ENCODE measurements at regions not wholly inside any gene's neighbourhood (a gene's known extent, or its start where the extent isn't known, plus 50 kb on each side); places are given as distances from the start of the nearest gene placed in this dataset.

GRCh38 chr13:76383676-76384461 lies 502.3 kb downstream of the KCTD12 start:
- Histone ChIP-seq H3K4me3 (ENCODE audit: low read depth, low read length, poor library complexity, severe bottlenecking) (no peak overlapping the region), H3K27me3 (replicated peaks; ENCODE audit: insufficient read depth, low read depth, low read length, poor library complexity) (no peaks in the 10 kb centered on the region), H3K36me3 (ENCODE audit: insufficient read depth, low read length, poor library complexity, severe bottlenecking) (no peaks in the 10 kb centered on the region), H3K9me3 (ENCODE audit: low read depth, low read length, poor library complexity, severe bottlenecking) (no peaks in the 10 kb centered on the region), H3K27ac (ENCODE audit: low read depth, low read length, poor library complexity, severe bottlenecking) (no peak overlapping the region), H3K4me1 (ENCODE audit: insufficient read depth, low read length, poor library complexity, severe bottlenecking) (no peaks in the 10 kb centered on the region)
- ChIA-PET CTCF (no interaction called here), POLR2A (ENCODE audit: low non-redundant PET) (no interaction called here)
- intact Hi-C loops (cut with micrococcal nuclease; ENCODE audit: unreplicated experiment) = no loop called here
- no peak for DNase-seq (ENCODE audit: low spot score)
- TF ChIP-seq EZH2 (IDR thresholded peaks at IDR 0.05; ENCODE audit: borderline replicate concordance, low read depth, low read length, poor library complexity, severe bottlenecking) (no peak), CTCF (conservative IDR thresholded peaks at IDR 0.05; ENCODE audit: low read depth, low read length) (no peak)
- BruUV-seq (replicated peaks) = no TSS peak

DNA sequence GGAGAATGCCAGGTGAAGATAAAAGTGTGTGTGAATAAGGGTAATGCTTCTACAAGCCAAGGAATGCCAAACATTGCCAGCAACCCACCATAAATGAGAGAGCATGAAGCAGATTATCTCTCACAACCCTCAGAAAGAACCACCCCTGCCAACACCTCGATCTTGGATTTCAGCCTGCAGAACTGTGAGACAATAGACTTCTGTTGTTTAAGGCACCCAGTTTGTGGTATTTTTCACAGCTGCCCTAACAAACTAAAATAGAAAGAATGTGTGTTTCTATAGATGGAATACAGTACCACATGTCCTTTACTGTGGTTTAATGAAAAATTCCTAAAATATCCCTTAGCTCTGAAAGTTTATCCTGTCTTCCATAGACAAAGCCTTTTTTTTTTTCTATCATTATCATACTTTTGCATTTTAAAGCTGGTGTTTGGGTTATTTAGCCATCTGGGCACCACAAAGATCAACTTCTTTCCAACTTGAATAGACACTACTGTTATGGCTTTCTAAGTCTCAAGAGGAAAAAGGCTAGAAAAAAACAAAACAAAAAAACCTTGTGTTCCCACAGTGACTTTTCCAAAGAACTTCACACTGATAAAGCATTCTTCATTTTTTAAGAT lies 505.6 kb downstream of the KCTD12 start:
- ChIA-PET POLR2A (ENCODE audit: low non-redundant PET) (no interaction called here), CTCF (no interaction called here)
- intact Hi-C loops (cut with micrococcal nuclease; ENCODE audit: unreplicated experiment) = no loop called here

DNA sequence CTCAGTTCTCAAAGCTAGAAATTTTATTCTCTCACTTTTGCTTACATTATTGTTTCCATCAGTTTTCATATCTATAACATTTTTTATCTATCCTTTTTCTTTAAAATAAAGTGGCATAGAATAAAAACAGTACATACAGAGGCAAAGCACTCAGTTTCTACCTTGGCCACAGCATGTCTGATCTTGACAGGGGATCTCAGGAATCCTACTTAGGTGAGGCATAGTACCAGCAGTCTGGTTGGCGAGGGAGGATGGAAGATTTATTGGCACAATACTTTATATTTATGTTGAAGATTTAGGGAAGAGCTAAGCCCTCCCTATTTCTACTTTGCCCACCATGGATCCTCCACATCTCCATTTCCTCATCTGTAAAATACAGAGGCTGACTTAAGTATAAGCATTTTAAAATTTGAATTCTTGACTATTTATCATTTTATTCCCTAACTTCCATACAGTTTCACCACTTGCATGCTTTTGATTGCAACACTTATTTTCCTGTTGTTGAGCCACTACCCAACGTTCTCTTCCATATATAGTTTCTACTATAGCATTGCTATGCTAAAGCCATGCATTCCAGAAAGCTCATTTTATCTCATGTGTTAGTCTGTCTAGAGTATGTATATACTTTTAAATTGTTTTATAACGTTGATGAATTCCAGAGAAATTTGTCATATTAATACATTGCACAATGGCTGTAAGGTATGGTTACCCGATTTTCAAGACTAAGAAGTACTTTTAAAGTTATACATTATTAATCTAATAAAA lies 506.7 kb downstream of the KCTD12 start:
- TF ChIP-seq CTCF (conservative IDR thresholded peaks at IDR 0.05; ENCODE audit: low read depth, low read length) (no peak), EZH2 (IDR thresholded peaks at IDR 0.05; ENCODE audit: borderline replicate concordance, low read depth, low read length, poor library complexity, severe bottlenecking) (no peak)
- POLR2A ChIA-PET (ENCODE audit: low non-redundant PET) = no interaction called here

More for the DNA sequence above, 505.6 kb downstream of the KCTD12 start:
- Histone ChIP-seq H3K27ac (ENCODE audit: low read depth, low read length, poor library complexity, severe bottlenecking) (no peak overlapping the region), H3K9me3 (ENCODE audit: low read depth, low read length, poor library complexity, severe bottlenecking) (no peaks in the 10 kb centered on the region), H3K36me3 (ENCODE audit: insufficient read depth, low read length, poor library complexity, severe bottlenecking) (no peaks in the 10 kb centered on the region), H3K27me3 (replicated peaks; ENCODE audit: insufficient read depth, low read depth, low read length, poor library complexity) (no peaks in the 10 kb centered on the region), H3K4me1 (ENCODE audit: insufficient read depth, low read length, poor library complexity, severe bottlenecking) (no peaks in the 10 kb centered on the region), H3K4me3 (ENCODE audit: low read depth, low read length, poor library complexity, severe bottlenecking) (no peak overlapping the region)
- no TSS peak for BruUV-seq (replicated peaks)
- TF ChIP-seq EZH2 (IDR thresholded peaks at IDR 0.05; ENCODE audit: borderline replicate concordance, low read depth, low read length, poor library complexity, severe bottlenecking) (no peak), CTCF (conservative IDR thresholded peaks at IDR 0.05; ENCODE audit: low read depth, low read length) (no peak)
- no peak for DNase-seq (ENCODE audit: low spot score)

More for the DNA sequence above, 506.7 kb downstream of the KCTD12 start:
- no TSS peak for BruUV-seq (replicated peaks)
- Histone ChIP-seq H3K27me3 (replicated peaks; ENCODE audit: insufficient read depth, low read depth, low read length, poor library complexity) (peaks cover 1% of the 10 kb centered on the region), H3K4me1 (ENCODE audit: insufficient read depth, low read length, poor library complexity, severe bottlenecking) (no peaks in the 10 kb centered on the region), H3K4me3 (ENCODE audit: low read depth, low read length, poor library complexity, severe bottlenecking) (no peak overlapping the region), H3K9me3 (ENCODE audit: low read depth, low read length, poor library complexity, severe bottlenecking) (no peaks in the 10 kb centered on the region), H3K27ac (ENCODE audit: low read depth, low read length, poor library complexity, severe bottlenecking) (no peak overlapping the region), H3K36me3 (ENCODE audit: insufficient read depth, low read length, poor library complexity, severe bottlenecking) (no peaks in the 10 kb centered on the region)
- intact Hi-C loops (cut with micrococcal nuclease; ENCODE audit: unreplicated experiment) = no loop called here
- DNase-seq (ENCODE audit: low spot score) = no peak
- CTCF ChIA-PET = no interaction called here

Measured in A673 (cell line).